ENCODE measurements at regions not wholly inside any gene's neighbourhood (a gene's known extent, or its start where the extent isn't known, plus 50 kb on each side); places are given as distances from the start of the nearest gene placed in this dataset.

GRCh38 chr1:30325085-30325935 lies 398.1 kb downstream of the MATN1 start:
- DNase-seq: no peak

DNA sequence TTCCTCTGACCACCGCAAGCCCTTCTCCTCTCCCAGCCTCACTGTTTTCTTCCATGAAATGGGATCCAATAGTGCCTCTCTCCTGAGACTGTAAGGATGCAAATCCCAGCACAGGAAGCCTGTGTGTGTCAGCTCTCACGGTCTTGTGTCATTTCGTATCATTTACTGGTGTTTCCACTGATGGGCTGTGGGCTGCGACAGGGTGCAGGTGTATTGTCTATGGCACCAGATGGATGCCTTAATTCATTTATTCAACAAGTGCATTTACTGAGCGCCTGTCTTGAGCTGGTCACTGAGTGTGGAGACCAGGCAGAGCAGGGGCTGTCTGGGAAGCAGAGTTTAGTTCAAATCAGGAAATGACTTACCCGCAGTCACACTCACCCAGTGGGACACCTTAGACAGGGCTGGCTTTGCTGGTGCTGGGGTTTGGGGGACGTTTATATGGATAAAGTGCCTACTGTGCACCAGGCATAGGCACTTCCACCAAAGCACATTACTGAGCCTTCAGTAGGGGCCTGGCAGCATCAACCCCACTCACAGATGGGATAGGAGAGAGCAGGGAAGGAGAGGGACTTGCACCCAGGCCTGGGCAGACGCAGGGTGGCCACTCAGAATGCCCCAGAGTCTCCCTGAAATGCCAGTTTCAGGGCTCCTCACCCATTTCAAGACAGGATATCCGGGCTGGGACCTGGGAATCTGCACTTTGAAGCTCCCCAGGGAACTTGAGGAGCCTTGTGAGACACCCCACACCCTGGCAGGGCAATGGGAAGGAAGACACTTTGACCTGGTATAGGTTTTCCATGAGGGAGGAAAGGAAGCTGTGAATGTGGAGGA lies 398.9 kb downstream of the MATN1 start:
- no peak for DNase-seq

- DNase-seq: no peak
These were observed 399.5 kb downstream of the MATN1 start for GRCh38 chr1:30323841-30324240.

- DNase-seq: no peak
These were observed 400.0 kb downstream of the MATN1 start for GRCh38 chr1:30323352-30323751.

- no peak for DNase-seq
These were observed 400.5 kb downstream of the MATN1 start for GRCh38 chr1:30322859-30323257.

- no peak for DNase-seq
These were observed 401.2 kb downstream of the MATN1 start for GRCh38 chr1:30321996-30322858.

DNA sequence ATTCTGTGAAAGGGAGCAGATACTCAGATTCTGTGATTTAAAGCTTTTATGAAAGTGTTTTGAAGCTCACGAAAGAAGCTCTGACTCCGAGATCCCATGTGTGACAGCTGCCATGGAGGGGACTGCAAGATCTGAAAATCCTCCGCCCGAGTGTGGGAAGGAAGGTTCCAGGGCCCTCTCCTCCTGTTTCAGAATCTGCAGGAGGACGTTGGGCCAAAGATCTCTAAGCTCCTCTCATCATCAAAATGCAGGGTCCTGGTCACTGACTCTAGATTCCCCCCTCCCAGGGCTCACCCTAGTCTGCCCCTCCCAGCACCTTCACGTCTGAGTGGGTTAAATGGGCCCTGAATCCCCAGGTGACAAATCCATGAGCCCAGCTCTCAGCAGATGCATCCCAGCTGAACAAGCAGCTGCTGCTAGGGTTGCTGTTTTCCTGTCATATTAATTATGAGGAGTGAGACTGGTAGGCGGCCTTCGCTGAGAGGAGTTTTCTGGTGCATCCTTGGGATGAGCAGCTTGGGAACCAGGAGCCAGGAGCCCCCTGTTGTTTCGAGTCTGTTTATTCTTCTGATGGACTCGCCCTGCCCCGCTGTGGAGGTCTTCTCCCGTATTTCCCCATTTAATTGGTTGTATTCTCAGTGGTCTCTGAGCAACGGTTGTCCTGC lies 402.0 kb downstream of the MATN1 start:
- DNase-seq: peak; percentile 40 to 78

DNA sequence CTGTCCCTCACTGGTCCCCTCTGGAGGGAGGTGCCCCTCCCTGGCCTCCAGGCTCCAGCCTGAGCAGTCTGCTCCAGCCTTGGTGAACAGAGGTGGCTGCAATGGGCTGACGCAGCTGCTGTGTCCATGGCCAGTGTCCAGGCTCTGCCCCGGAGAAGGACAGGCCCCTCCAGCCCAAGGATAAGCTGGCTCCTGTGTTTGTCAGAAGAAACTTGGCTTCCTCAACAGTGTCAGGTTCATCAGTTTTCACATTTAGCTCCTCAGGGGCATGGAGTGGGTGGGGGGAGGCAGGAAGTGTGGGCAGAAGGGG lies 402.8 kb downstream of the MATN1 start:
- DNase-seq: no peak

GRCh38 chr1:30319765-30320580 lies 403.4 kb downstream of the MATN1 start:
- no peak for DNase-seq

DNA sequence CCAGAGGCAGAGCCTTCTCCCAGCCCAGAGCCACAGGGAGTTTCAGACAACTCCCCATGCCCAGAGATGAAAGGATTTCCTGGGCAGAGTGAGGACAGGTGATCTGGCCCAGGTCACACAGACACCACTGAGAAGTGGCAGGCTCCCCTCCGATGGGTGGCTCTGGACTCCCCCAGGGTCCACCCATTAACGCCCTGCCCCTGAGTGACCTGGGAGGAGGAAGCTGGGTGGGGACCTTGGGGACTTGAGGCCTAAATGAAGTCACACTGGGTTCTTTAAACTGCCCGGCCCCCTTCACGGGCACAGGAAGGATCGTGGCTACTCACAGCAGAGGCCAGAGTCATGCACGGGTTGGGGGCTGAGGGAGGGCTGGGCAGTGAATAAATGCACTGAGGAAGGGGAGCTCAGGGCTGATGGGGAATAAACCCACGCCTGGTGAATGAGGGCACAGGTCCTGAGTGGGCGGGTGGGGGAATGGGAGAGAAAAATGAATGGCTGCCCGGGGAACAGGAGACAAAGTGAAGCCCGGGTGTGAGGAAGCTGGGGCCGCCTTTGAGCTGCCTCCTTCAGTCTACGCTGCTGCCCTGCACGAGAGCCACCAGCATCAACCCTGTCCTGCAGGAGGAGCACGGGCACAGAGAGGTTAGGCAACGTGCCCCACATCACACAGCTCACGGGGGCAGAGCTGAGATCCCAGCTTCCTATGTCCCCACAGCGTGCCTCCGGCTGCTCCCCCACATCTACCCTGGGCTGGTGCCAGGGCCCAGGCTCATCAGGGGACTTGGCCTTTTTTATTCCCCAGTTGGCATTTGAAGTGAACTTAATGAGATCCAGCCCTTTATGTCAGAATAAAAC lies 404.3 kb downstream of the MATN1 start:
- no peak for DNase-seq

DNA sequence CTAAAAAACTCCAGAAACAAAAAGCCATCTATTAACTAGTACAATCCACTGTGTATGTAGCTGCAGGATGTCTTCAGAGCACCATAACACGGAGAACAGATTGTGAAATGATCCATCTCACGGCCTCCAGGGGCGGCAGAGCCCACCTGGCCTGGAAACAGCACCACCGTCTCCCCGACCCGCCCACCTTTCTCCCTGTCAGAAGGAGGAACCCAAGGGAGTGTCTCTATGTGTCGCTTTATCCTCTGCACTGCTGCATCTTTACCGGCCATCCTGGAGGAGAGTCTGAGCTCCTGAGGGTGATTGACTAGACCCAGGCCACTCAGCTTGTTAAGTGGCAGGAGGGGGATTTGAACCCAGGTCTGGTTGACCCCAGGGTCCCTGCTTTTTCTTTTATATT lies 405.0 kb downstream of the MATN1 start:
- no peak for DNase-seq

- DNase-seq: no peak
These were observed 405.5 kb downstream of the MATN1 start for GRCh38 chr1:30317921-30318320.

DNA sequence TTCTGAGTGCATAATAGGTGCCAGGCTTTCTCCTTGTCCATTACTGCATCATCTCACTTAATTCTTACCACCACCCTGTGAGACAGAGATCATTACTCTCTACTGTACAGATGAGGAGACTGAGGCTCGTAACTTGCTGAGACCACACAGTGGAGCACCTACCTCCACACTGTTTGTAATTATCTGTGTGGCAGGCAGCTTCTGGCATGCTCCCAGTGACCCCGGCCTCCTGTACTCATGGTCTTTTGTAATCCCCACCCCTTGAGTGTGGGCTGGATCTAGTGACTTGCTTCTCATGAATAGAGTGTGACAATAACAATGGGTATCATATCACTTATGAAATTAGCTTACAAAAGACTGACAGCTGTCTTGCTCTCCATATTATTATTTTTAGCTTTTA lies 407.3 kb downstream of the MATN1 start:
- DNase-seq: no peak

DNA sequence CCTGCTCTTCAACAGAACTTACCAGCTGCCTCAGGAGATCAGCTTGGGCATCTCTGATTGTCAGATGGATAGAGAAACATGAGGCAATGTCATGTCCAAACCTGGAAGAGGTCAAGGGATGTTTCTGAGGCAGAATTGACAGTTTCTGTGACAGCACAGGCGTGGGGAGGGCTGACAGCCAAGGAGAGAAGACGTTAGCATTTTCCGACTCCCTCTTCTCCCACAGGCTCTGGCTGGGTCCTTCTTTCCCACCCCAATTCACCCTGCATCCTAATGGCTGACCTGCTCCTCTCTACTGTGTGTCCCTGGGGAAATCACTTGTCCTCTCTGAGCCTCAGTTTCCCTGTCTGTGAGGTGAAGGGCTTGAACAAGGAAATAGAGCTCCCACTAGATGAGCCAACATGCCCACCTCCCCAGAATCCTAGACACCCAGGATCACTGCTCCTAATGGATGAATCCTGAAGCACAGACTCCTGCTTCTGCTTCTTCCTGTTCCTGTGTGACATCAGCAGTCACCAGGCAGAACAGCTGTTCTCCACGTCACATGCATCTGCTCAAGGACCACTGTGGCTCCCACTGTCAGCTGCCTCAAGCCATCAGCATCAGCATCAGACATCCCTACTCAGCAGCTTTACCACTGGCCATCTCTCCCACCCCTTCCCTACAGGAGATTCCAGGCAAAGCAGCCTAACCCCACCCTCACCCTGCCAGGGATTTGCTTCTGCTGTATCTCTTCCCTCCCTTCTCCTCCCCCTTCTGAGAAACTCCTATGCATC lies 408.0 kb downstream of the MATN1 start:
- no peak for DNase-seq

GRCh38 chr1:30314591-30314990 lies 408.8 kb downstream of the MATN1 start:
- no peak for DNase-seq

DNA sequence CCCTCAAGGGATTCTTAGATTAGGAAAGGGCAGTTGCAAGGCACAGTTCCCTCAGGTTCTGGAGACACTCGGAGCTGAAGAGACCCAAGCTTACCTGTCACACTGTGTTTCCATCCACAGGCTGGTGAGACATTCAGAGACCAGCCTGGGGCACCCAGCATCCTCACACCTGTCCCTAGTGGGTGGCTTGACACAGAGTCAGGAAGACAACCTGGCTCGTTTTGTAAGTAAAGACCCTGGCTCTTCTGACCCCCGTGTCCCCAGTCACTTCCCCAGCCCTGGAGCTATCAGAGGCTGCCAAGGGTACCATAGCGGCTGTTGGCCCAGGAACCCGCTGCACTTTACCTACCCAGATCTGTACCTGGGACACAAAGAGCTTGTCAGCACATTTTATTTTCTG lies 409.8 kb downstream of the MATN1 start:
- DNase-seq: no peak

GRCh38 chr1:30313176-30313575 lies 410.2 kb downstream of the MATN1 start:
- no peak for DNase-seq

- no peak for DNase-seq
These were observed 411.2 kb downstream of the MATN1 start for GRCh38 chr1:30312226-30312625.

DNA sequence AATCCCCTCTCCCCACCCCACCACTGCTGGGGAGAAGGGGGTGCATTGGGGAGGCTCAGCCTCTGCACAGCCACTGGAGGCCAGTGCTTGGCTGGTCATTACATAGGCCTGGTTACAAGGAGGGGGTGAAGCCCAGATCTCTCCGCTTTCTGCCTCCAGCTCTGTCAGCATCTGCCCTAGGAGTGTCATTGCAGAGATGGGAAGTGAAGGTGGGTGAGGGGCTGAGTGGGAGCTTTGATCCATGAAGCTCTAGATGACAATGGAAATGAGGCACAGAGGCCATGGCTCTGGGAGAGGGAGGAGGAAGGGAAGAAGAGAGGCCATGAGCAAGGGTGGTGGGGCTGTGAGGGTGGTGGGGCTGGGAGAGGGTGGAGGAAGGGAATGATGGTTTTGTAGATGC lies 411.6 kb downstream of the MATN1 start:
- DNase-seq: no peak
